Adipocyte (in vitro differentiated cells): ENCODE measurements at regions not wholly inside any gene's neighbourhood (a gene's known extent, or its start where the extent isn't known, plus 50 kb on each side); places are given as distances from the start of the nearest gene placed in this dataset.
"Not testable (repeated sequence)": the region's sequence is repeated elsewhere in the genome, so short reads cannot be mapped to it uniquely, and the experiment has no call there.

ENCODE experiments used
- DNase-seq: peaks from one replicate; pipeline ENCODE4 v3.0.0-alpha.2; 2015; ENCODE audit warnings: low read depth
- H3K27me3 ChIP-seq: replicated peaks from 2 replicates; pipeline ENCODE4 v1.7.0; 2013; ENCODE audit warnings: mild to moderate bottlenecking, low read length, moderate library complexity; ENCODE audit not compliant: control insufficient read depth, insufficient read depth
- H3K36me3 ChIP-seq: 2 replicates; pipeline ENCODE4 v1.7.0; 2013; ENCODE audit warnings: low read length, mild to moderate bottlenecking, moderate library complexity; ENCODE audit not compliant: control insufficient read depth, insufficient read depth, severe bottlenecking
- H3K4me1 ChIP-seq: 2 replicates; pipeline ENCODE4 v1.7.0; 2013; ENCODE audit warnings: mild to moderate bottlenecking, low read length, moderate library complexity; ENCODE audit not compliant: control insufficient read depth, insufficient read depth
- H3K4me3 ChIP-seq: 2 replicates; pipeline ENCODE4 v1.7.0; 2013; ENCODE audit warnings: mild to moderate bottlenecking, low read length, moderate library complexity
- H3K9ac ChIP-seq: 2 replicates; pipeline ENCODE4 v1.7.0; 2013; ENCODE audit warnings: mild to moderate bottlenecking, low read length, moderate library complexity
- H3K9me3 ChIP-seq: 2 replicates; pipeline ENCODE4 v1.7.0; 2013; ENCODE audit warnings: mild to moderate bottlenecking, low read length, moderate library complexity; ENCODE audit not compliant: control insufficient read depth

DNA sequence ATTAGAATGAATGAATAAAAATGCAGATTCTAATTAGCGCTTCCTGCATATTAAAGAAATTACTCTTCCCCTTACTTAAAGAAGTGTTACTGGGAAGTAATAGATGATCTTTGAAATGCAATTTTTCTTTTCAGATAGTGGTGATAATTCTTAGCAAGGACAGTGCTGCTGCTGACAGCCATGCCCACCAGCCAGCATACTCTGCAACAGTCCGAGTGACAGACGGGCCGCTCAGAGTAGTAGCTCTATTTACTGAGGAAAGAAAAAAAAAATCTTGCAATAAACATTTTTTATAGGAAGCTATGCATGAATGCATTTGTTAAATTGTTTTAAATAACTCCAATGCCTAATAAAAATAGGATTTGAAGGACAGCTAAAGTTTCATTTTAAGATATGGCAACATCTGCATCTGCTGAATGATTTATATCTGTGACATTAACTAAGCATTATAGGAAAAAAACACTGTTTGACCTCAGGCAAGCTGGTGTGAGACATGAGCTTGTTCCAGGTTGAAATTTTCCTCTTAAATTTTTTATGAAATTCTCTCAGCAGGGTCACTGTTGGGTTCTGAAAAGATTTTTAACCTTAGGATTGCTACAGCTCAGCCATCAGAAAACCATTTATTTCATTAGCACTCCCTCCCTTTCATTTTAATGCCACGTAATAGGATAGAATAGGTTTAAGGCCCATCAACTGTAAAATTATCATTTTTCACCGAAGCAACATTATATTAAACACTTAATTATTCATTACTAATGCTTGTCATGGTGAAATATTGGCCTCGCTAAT, 393.8 kb downstream of the DCDC2C start:
- no peak overlapping the region for H3K9ac ChIP-seq
- no peaks in the 10 kb centered on the region for H3K27me3 ChIP-seq
- no peaks in the 10 kb centered on the region for H3K9me3 ChIP-seq
- no peak overlapping the region for H3K4me3 ChIP-seq
- H3K4me1 ChIP-seq, result no peaks in the 10 kb centered on the region
- no peaks in the 10 kb centered on the region for H3K36me3 ChIP-seq
- no peak for DNase-seq

GRCh38 chr2:4098137-4098536, 394.8 kb downstream of the DCDC2C start:
- Histone ChIP-seq H3K27me3 (no peaks in the 10 kb centered on the region), H3K4me3 (no peak overlapping the region), H3K4me1 (no peaks in the 10 kb centered on the region), H3K36me3 (no peaks in the 10 kb centered on the region), H3K9me3 (no peaks in the 10 kb centered on the region), H3K9ac (no peak overlapping the region)
- DNase-seq, result no peak

- Histone ChIP-seq H3K4me3 (no peak overlapping the region), H3K9ac (no peak overlapping the region), H3K9me3 (no peaks in the 10 kb centered on the region), H3K27me3 (no peaks in the 10 kb centered on the region), H3K36me3 (no peaks in the 10 kb centered on the region), H3K4me1 (no peaks in the 10 kb centered on the region)
- no peak for DNase-seq
Measured at GRCh38 chr2:4101936-4102335, 398.6 kb downstream of the DCDC2C start.

GRCh38 chr2:4107179-4107578, 403.8 kb downstream of the DCDC2C start:
- Histone ChIP-seq H3K9me3 (no peaks in the 10 kb centered on the region), H3K36me3 (no peaks in the 10 kb centered on the region), H3K27me3 (no peaks in the 10 kb centered on the region), H3K4me1 (no peaks in the 10 kb centered on the region), H3K9ac (no peak overlapping the region), H3K4me3 (no peak overlapping the region)
- no peak for DNase-seq

DNA sequence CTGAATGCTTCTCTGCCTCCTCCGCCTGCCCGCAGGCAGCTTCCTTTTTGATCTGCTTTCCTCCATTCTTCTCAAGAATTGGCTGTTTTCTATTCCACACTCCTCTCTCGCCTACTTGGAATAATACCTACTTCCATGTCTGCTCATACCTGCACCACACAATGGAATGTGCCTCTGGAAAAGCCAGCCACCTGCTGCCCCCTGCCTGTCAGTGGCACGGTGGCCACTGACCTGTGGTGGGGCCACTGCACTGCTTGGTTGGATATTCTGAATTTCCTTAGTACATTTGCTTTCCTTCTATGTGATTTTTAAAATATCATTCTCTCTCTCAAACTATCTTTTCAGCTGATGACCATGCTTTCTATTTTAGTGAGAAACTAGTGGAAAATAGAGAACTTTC, 406.9 kb downstream of the DCDC2C start:
- Histone ChIP-seq H3K27me3 (no peaks in the 10 kb centered on the region), H3K9me3 (peaks cover 3% of the 10 kb centered on the region), H3K9ac (no peak overlapping the region), H3K4me3 (no peak overlapping the region), H3K36me3 (no peaks in the 10 kb centered on the region), H3K4me1 (no peaks in the 10 kb centered on the region)
- DNase-seq, result no peak

DNA sequence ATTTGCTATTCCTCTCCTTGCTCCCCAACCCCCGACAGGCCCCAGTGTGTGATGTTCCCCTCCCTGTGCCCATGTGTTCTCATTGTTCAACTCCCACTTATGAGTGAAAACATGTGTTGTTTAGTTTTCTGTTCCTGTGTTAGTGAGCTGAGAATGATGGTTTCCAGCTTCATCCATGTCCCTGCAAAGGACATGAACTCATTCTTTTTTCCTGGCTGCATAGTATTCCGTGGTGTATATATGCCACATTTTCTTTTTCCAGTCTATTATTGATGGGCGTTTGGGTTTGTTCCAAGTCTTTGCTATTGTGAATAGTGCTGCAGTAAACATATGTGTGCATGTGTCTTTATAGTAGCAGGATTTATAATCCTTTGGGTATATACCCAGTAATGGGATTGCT, 412.1 kb downstream of the DCDC2C start:
- not testable (repeated sequence) for H3K9ac ChIP-seq, H3K27me3 ChIP-seq, H3K36me3 ChIP-seq, H3K4me3 ChIP-seq, DNase-seq, H3K4me1 ChIP-seq
- peaks cover 14% of the 10 kb centered on the region for H3K9me3 ChIP-seq

DNA sequence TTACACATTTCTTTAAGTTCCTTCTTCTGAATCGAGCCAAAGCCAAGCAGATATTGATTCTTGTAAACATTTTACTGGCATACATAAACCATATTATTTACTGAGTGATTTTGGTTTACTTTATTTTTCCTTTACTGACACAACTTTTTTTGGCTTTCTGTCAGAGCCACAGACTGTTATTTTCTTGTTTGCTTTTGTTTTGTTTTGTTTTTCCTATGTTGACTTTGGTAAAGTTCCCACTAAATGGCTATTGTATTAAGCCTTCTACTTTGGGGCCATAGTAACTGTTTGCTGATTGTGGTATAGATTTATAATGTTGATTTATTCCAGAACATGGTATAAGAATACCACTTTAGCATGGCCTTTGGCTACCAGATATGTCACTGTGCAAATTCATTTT, 419.4 kb downstream of the DCDC2C start:
- Histone ChIP-seq H3K4me1 (no peaks in the 10 kb centered on the region), H3K4me3 (no peak overlapping the region), H3K9me3 (peaks cover 11% of the 10 kb centered on the region), H3K9ac (no peak overlapping the region), H3K36me3 (no peaks in the 10 kb centered on the region), H3K27me3 (no peaks in the 10 kb centered on the region)
- no peak for DNase-seq

- H3K4me3 ChIP-seq, result no peak overlapping the region
- no peaks in the 10 kb centered on the region for H3K36me3 ChIP-seq
- no peak overlapping the region for H3K9ac ChIP-seq
- no peaks in the 10 kb centered on the region for H3K4me1 ChIP-seq
- no peaks in the 10 kb centered on the region for H3K27me3 ChIP-seq
- DNase-seq, result no peak
- H3K9me3 ChIP-seq, result peaks cover 23% of the 10 kb centered on the region
Measured at GRCh38 chr2:4130651-4131050, 427.3 kb downstream of the DCDC2C start.

- H3K9me3 ChIP-seq, result peaks cover 22% of the 10 kb centered on the region
- H3K9ac ChIP-seq, result no peak overlapping the region
Measured at GRCh38 chr2:4134551-4135550, 431.5 kb downstream of the DCDC2C start.

GRCh38 chr2:4135765-4136164, 432.4 kb downstream of the DCDC2C start:
- H3K9ac ChIP-seq, result no peak overlapping the region
- peaks cover 16% of the 10 kb centered on the region for H3K9me3 ChIP-seq
- no peak for DNase-seq
- H3K36me3 ChIP-seq, result no peaks in the 10 kb centered on the region
- H3K4me3 ChIP-seq, result no peak overlapping the region
- H3K4me1 ChIP-seq, result no peaks in the 10 kb centered on the region
- H3K27me3 ChIP-seq, result no peaks in the 10 kb centered on the region

More at GRCh38 chr2:4134551-4135550, 431.5 kb downstream of the DCDC2C start:
- Histone ChIP-seq H3K4me3 (no peak overlapping the region), H3K27me3 (no peaks in the 10 kb centered on the region), H3K36me3 (no peaks in the 10 kb centered on the region), H3K4me1 (no peaks in the 10 kb centered on the region)
- no peak for DNase-seq

GRCh38 chr2:4139316-4139715, 435.9 kb downstream of the DCDC2C start:
- DNase-seq, result no peak
- H3K9ac ChIP-seq, result no peak overlapping the region
- H3K27me3 ChIP-seq, result no peaks in the 10 kb centered on the region
- no peaks in the 10 kb centered on the region for H3K4me1 ChIP-seq
- no peaks in the 10 kb centered on the region for H3K9me3 ChIP-seq
- H3K36me3 ChIP-seq, result no peaks in the 10 kb centered on the region
- no peak overlapping the region for H3K4me3 ChIP-seq
